Activated naive CD8-positive, alpha-beta T cell treated with anti-CD3 and anti-CD28 coated beads, Interleukin-2, amount 10 ng/mL, durations not matched to agents 7 days and 5 days (primary cell): ENCODE measurements at regions not wholly inside any gene's neighbourhood (a gene's known extent, or its start where the extent isn't known, plus 50 kb on each side); places are given as distances from the start of the nearest gene placed in this dataset.
"Not testable (repeated sequence)": the region's sequence is repeated elsewhere in the genome, so short reads cannot be mapped to it uniquely, and the experiment has no call there.

Experiments
- ATAC-seq: fragments of 150-1000 bp; cut with Tn5 transposase; one replicate; pipeline ENCODE4 v1.10.0; 2021; ENCODE audit warnings: low read depth, moderate library complexity
- POLR2A ChIA-PET: fragments of 350-600 bp; sonication (Branson Sonifier 250); formaldehyde crosslinking; loops from one replicate; lab custom pipeline; 2021; ENCODE audit warnings: antibody characterized with exemption; lab: Charles Lee
- DNase-seq: peaks from one replicate; pipeline ENCODE4 v3.0.0; 2021
- H3K27ac Mint-ChIP-seq: one replicate; pipeline ENCODE4 v1.8.0; 2022; ENCODE audit warnings: mild to moderate bottlenecking, mixed read lengths
- H3K27me3 Mint-ChIP-seq: one replicate; pipeline ENCODE4 v1.8.0; 2022; ENCODE audit warnings: mild to moderate bottlenecking, moderate library complexity, mixed read lengths
- H3K36me3 Mint-ChIP-seq: one replicate; pipeline ENCODE4 v1.8.0; 2021; ENCODE audit warnings: mild to moderate bottlenecking, mixed read lengths
- H3K4me1 Mint-ChIP-seq: one replicate; pipeline ENCODE4 v1.8.0; 2021; ENCODE audit warnings: mixed read lengths
- H3K4me3 Mint-ChIP-seq: one replicate; pipeline ENCODE4 v1.8.0; 2022; ENCODE audit warnings: mild to moderate bottlenecking, moderate library complexity, mixed read lengths
- H3K9me3 Mint-ChIP-seq: one replicate; pipeline ENCODE4 v1.8.0; 2021; ENCODE audit warnings: mixed read lengths

DNA sequence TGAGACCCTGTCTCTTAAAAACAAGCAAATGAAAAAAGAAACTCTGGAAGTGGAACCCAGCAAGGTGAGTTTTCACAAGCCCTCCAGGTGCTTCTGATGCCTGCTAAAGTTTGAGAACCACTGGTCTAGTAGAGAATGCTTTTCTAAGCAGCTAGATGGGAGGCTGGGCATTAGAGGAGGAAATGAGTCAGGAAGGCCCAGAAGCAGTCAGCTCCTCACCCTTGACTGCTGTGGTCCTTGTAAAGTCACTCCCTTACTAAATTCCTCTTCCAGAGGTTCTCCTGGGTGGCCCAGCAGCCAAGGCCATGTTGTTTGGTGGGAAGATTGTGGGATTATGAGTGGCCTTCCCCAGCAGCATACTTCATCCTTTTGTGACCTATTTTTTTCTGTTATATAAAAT is 52.0 kb upstream of the FYN start:
- Mint-ChIP-seq H3K4me3 (no peak overlapping the region), H3K4me1 (peaks cover 14% of the 10 kb centered on the region), H3K36me3 (peaks cover 3% of the 10 kb centered on the region), H3K27ac (peak overlapping the region; percentile 27), H3K9me3 (peaks cover 3% of the 10 kb centered on the region), H3K27me3 (no peaks in the 10 kb centered on the region)
- POLR2A ChIA-PET = no interaction called here
- ATAC-seq (peak; percentile 47), DNase-seq (no peak)

DNA sequence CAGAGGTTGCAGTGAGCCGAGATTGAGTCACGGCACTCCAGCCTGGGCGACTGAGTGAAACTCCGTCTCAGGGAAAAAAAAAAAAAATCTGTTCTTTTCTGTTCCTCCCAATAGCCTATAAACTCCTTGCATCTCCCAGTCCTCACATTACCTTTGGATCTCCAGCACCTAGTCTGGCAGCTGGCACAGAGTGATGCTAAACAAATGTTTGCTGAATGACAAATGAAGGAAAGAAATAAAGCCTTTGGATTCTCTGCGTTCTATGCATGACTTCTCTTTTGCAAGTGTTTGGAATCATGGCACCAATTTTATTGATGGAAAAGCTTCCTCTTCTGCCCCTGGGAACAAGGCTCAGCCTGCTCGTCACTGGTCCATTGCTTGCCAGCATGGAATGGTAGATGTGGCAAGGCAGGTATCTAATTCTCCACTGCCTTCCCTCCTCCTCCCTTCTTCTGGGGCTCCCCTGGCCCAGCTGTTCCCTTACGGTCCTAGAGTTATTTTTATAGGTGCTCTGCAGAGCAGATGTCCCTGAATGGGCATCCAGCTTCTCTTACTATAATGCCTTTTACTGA is 53.6 kb upstream of the FYN start:
- peaks cover 14% of the 10 kb centered on the region for H3K4me1 Mint-ChIP-seq
- peaks cover 8% of the 10 kb centered on the region for H3K36me3 Mint-ChIP-seq
- no peak overlapping the region for H3K27ac Mint-ChIP-seq
- ATAC-seq (no peak), DNase-seq (no peak)
- H3K27me3 Mint-ChIP-seq = peaks cover under 1% of the 10 kb centered on the region
- H3K4me3 Mint-ChIP-seq = no peak overlapping the region
- POLR2A ChIA-PET = no interaction called here
- peaks cover 6% of the 10 kb centered on the region for H3K9me3 Mint-ChIP-seq

DNA sequence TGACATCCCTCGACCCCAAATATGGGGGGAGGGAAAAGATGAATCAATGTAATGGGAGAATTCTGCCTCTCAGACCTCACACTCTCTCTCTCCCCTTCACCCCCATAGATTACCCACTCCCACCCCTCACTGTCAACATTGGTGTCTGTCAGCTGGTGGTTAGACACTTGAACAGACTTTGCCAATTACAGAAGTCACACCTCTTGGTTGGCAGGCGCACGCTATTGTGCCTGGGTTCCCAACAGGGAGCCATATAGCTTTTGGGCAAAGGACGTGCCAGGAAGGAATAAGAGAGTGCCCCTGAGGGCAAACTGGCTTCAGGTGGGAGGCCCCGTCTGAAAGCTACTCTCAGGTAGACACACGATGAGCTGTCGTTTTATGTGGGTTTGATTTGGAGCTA is 54.1 kb upstream of the FYN start:
- POLR2A ChIA-PET = no interaction called here
- no peak overlapping the region for H3K4me3 Mint-ChIP-seq

DNA sequence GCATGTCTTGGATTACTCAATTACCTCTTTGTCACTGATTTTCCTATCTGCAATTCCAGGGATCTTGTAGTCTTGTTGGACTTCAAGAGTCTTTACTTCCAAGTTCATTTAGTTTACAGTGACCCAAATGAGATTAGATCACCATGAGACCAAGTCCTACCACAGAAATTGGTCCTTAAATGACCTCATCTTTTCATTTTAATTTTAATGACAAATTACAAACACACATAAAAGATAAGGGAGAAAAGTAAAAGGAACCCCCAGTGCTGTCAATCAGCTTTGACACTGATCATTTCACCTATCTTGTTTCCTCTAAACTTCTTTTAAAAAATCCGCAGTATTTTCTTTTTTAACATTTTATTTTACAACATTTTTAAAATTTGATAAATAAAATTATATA is 54.9 kb upstream of the FYN start:
- Mint-ChIP-seq H3K4me3 (no peak overlapping the region), H3K4me1 (peaks cover 14% of the 10 kb centered on the region), H3K36me3 (peaks cover 15% of the 10 kb centered on the region), H3K27me3 (peaks cover 2% of the 10 kb centered on the region), H3K9me3 (peaks cover 16% of the 10 kb centered on the region), H3K27ac (no peak overlapping the region)
- ATAC-seq = no peak
- no peak for DNase-seq
- POLR2A ChIA-PET = no interaction called here

More for the DNA sequence above, 54.1 kb upstream of the FYN start:
- DNase-seq = no peak
- ATAC-seq = no peak
- peaks cover 14% of the 10 kb centered on the region for H3K4me1 Mint-ChIP-seq
- H3K9me3 Mint-ChIP-seq = peaks cover 11% of the 10 kb centered on the region
- peaks cover 2% of the 10 kb centered on the region for H3K27me3 Mint-ChIP-seq
- no peak overlapping the region for H3K27ac Mint-ChIP-seq
- H3K36me3 Mint-ChIP-seq = peaks cover 12% of the 10 kb centered on the region

DNA sequence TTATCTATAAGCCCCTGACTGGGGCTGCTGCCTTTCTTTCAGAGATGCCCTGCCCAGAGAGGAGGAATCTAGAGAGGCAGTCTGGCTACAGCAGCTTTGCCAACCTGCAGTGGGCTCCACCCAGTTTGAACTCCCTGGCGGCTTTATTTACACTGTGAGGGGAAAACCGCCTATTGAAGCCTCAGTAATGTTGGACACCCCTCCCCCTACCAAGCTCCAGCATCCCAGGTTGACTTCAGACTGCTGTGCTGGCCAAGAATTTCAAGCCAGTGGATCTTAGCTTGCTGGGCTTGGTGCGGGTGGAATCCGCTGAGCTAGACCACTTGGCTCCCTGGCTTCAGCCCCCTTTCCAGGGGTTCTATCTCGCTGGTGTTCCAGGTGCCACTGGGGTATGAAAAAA is 61.4 kb upstream of the FYN start:
- H3K4me3 Mint-ChIP-seq, H3K4me1 Mint-ChIP-seq, H3K27me3 Mint-ChIP-seq, POLR2A ChIA-PET, ATAC-seq, DNase-seq, H3K27ac Mint-ChIP-seq: not testable (repeated sequence)
- H3K36me3 Mint-ChIP-seq = peaks cover 12% of the 10 kb centered on the region
- H3K9me3 Mint-ChIP-seq = peaks cover 17% of the 10 kb centered on the region

DNA sequence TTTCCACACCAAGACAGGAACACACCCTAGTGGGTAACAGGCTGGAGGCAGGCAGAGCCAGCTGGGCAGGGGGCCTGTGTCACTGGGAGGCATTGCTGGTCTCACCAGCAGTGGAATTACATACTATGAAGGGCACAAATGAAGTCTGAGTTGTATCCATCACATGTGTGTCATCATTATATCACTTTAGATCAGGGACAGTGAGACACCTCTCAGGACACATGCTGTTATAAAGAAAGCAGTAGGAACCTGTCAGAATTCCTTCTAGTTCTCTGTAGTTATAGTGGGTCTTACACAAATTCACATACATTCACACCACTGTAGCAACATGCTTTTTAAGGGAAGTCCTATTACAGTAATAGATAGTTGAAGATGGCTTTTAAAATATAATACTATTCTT is 63.5 kb upstream of the FYN start:
- ATAC-seq = no peak
- POLR2A ChIA-PET = no interaction called here
- no peak overlapping the region for H3K4me3 Mint-ChIP-seq

DNA sequence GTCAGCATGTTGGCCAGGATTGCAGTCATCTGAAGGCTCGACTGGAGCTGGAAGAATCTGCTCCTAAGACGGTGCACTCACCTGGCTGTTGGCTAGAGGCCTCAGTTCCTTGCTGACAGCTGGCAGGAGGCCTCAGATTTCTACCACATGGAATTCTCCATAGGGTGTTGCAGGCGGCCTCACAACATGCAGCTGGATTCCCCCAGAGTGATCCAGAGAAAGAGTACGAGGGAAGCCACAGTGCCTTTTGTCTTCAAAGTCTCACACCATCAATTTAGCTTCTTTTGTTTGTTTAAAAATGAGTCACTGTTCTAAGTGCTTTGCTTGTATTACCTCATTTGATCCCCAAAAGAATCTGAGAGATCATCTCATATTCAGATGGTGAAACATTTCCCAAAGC is 65.5 kb upstream of the FYN start:
- DNase-seq (no peak), ATAC-seq (no peak)
- Mint-ChIP-seq H3K36me3 (no peaks in the 10 kb centered on the region), H3K9me3 (peaks cover 4% of the 10 kb centered on the region), H3K4me3 (no peak overlapping the region), H3K4me1 (peaks cover 5% of the 10 kb centered on the region), H3K27me3 (no peaks in the 10 kb centered on the region), H3K27ac (no peak overlapping the region)
- POLR2A ChIA-PET = no interaction called here

More for the DNA sequence above, 63.5 kb upstream of the FYN start:
- peaks cover 16% of the 10 kb centered on the region for H3K9me3 Mint-ChIP-seq
- no peak for DNase-seq
- peaks cover 2% of the 10 kb centered on the region for H3K27me3 Mint-ChIP-seq
- no peak overlapping the region for H3K27ac Mint-ChIP-seq
- peaks cover 8% of the 10 kb centered on the region for H3K36me3 Mint-ChIP-seq
- peaks cover 5% of the 10 kb centered on the region for H3K4me1 Mint-ChIP-seq

DNA sequence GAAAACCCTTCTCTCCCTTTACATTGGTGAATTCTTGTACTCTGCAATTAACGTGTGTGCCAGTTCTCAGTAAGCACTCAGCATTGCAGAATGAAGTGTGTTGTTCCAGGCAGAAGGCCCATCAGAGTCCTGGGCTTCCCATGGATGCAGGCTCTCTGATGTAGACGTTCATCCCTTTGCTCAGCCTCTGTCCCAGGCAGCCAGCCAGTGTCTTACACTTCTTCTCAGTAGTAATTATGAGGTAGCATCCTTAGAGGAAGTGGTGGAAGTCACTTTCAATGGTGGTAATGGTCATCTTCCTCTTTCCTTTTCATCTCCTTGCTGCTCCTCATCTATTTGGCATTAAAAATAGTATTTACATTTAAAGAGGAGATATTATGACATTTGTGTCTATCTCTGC is 66.7 kb upstream of the FYN start:
- POLR2A ChIA-PET = no interaction called here
- no peak overlapping the region for H3K27ac Mint-ChIP-seq

DNA sequence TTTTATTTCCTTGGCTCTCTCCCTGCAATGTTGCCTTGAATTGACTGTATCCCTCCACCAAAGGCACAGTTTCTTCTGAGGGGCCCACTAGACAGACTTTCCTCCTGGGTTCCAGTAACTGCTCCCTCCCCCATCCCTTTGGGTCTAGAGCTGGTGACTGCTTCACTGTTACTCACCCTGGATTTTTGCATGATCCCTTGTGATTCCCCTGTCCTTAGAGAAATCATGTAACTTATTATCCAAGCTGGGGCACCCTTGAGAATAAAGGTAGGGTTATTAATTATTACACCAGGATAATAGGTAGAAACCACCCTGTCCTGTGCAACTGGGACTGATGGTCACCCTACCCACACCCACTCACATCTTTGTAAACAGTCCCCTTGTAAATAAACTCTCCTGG is 67.5 kb upstream of the FYN start:
- no peaks in the 10 kb centered on the region for H3K36me3 Mint-ChIP-seq
- no peak overlapping the region for H3K4me3 Mint-ChIP-seq
- ATAC-seq (no peak), DNase-seq (no peak)
- peaks cover 2% of the 10 kb centered on the region for H3K27me3 Mint-ChIP-seq
- H3K27ac Mint-ChIP-seq = no peak overlapping the region
- POLR2A ChIA-PET = no interaction called here
- H3K4me1 Mint-ChIP-seq = peaks cover 5% of the 10 kb centered on the region
- peaks cover 6% of the 10 kb centered on the region for H3K9me3 Mint-ChIP-seq

More for the DNA sequence above, 66.7 kb upstream of the FYN start:
- peaks cover 2% of the 10 kb centered on the region for H3K27me3 Mint-ChIP-seq
- no peaks in the 10 kb centered on the region for H3K36me3 Mint-ChIP-seq
- H3K4me3 Mint-ChIP-seq = no peak overlapping the region
- H3K9me3 Mint-ChIP-seq = peaks cover 6% of the 10 kb centered on the region
- DNase-seq = no peak
- peaks cover 5% of the 10 kb centered on the region for H3K4me1 Mint-ChIP-seq
- ATAC-seq = no peak

DNA sequence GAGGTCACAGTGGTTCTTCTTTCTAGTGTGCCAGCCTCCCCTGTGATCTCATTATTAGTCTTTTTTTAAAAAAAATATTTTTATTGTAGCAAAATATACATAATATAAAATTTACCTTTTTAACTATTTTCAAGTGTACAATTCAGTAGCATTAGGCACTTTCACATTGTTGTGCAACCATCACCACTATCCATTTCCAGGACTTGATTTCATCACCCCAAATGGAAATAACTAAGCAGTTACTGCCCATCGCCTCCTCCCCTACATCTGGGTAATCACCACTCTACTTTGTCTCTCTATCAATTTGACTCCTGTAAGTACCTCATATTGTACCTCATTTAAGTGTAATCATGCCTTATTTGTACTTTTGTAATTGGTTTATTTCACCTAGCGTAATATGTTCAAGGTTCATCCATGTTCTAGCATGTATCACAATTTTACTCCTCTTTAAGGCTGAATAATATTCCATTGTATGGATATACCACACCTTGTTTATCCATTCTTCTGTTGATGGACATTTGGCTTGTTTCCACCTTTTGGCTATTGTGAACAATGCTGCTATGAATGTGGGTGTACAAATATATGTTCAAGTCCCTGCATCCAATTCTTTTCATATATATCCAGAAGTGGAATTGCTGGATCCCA is 68.6 kb upstream of the FYN start:
- peaks cover 2% of the 10 kb centered on the region for H3K27me3 Mint-ChIP-seq
- DNase-seq (no peak), ATAC-seq (no peak)
- POLR2A ChIA-PET = no interaction called here
- no peaks in the 10 kb centered on the region for H3K36me3 Mint-ChIP-seq
- peaks cover 5% of the 10 kb centered on the region for H3K4me1 Mint-ChIP-seq
- peaks cover 6% of the 10 kb centered on the region for H3K9me3 Mint-ChIP-seq
- no peak overlapping the region for H3K4me3 Mint-ChIP-seq
- no peak overlapping the region for H3K27ac Mint-ChIP-seq

DNA sequence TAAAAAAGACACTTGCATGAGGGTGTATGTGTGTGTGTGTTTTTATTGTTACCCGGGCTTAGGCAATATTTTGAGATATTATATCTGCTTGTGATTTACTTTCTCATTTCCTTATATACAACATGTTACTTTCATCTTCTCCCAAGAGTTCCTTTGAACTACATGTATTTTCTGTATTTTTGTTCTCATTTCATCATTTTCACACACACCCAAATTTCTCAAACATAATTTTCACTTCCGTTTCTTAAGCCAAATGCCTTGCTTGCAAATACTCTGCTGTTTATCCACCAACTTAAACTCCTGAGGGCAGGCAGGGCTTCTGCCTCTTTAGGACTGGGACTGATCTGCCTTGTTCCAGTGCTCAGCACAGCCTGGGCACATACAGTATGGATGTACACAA is 69.3 kb upstream of the FYN start:
- Mint-ChIP-seq H3K27ac (no peak overlapping the region), H3K4me1 (peaks cover 5% of the 10 kb centered on the region), H3K4me3 (no peak overlapping the region), H3K9me3 (peaks cover 6% of the 10 kb centered on the region), H3K36me3 (no peaks in the 10 kb centered on the region), H3K27me3 (peaks cover 2% of the 10 kb centered on the region)
- DNase-seq = no peak
- POLR2A ChIA-PET = no interaction called here
- ATAC-seq = no peak

DNA sequence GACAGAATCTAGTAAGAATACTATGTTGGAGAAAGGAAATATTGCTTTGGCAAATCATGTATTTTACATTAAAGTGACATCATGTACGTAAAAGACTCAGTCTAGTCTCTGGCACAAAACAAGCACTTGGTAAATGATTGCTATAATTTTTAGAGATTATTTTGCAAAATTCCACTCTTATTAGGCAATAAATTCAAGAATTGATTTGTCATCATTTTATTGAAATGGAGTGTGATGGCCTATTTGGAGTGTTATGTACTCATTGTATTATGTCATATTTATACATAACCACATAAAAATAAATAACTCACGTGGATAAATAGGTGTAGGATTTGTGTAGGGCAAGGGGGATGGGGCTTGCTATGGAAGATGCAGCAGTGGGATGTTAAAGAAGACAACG is 70.0 kb upstream of the FYN start:
- H3K36me3 Mint-ChIP-seq = no peaks in the 10 kb centered on the region
- H3K4me1 Mint-ChIP-seq = peaks cover 5% of the 10 kb centered on the region
- peaks cover 2% of the 10 kb centered on the region for H3K27me3 Mint-ChIP-seq
- ATAC-seq (no peak), DNase-seq (no peak)
- POLR2A ChIA-PET = no interaction called here
- no peak overlapping the region for H3K27ac Mint-ChIP-seq
- H3K9me3 Mint-ChIP-seq = peaks cover 6% of the 10 kb centered on the region
- H3K4me3 Mint-ChIP-seq = no peak overlapping the region

DNA sequence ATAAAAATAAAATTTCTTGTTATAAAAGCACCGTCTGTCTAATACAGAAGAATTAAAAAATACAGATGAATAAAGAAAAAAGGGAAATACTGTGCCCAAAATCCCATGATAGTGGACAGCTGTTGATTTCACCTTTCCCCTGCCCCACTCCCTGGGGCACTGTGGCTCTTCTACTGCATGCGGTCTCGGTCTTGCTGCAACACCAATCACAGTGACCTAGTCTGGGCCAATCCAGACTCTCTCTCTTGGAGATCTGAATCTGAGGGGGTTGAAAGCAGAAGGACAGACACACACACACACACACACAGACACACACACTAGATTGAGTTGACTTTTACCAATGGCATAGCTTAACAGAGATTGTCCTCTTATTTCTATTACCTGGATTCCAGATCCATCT is 70.5 kb upstream of the FYN start:
- H3K4me1 Mint-ChIP-seq = peaks cover 5% of the 10 kb centered on the region
- no peak overlapping the region for H3K4me3 Mint-ChIP-seq
- H3K9me3 Mint-ChIP-seq = peaks cover 6% of the 10 kb centered on the region
- H3K27me3 Mint-ChIP-seq = peaks cover 2% of the 10 kb centered on the region
- no peak overlapping the region for H3K27ac Mint-ChIP-seq
- ATAC-seq = no peak
- H3K36me3 Mint-ChIP-seq = no peaks in the 10 kb centered on the region
- no peak for DNase-seq
- POLR2A ChIA-PET = no interaction called here

DNA sequence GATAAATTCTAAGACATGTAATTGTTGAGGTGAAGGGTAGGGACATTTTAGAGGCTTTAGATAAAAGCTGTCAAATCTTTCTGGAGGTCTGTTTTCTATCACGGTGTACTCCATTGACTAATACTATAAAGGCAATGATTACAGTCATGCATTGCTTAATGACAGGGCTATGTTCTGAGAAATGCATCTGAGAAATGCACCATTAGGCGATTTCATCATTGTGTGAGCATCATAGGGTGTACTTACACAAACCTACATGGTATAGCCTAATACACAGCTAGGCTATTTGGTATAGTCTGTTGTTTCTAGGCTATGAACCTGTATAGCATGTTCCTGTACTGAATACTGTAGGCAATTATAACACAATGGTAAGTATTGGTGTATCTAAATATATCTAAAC is 71.3 kb upstream of the FYN start:
- Mint-ChIP-seq H3K27me3 (peaks cover 2% of the 10 kb centered on the region), H3K9me3 (peaks cover 6% of the 10 kb centered on the region), H3K27ac (no peak overlapping the region), H3K4me3 (no peak overlapping the region), H3K36me3 (no peaks in the 10 kb centered on the region), H3K4me1 (peaks cover 5% of the 10 kb centered on the region)
- no peak for DNase-seq
- no peak for ATAC-seq
- POLR2A ChIA-PET = no interaction called here
